GM21619 (cell line): ENCODE measurements at regions not wholly inside any gene's neighbourhood (a gene's known extent, or its start where the extent isn't known, plus 50 kb on each side); places are given as distances from the start of the nearest gene placed in this dataset.
"Not testable (repeated sequence)": the region's sequence is repeated elsewhere in the genome, so short reads cannot be mapped to it uniquely, and the experiment has no call there.

Experiments
- ATAC-seq: cut with Tn5 transposase; IDR thresholded peaks from one replicate; pipeline ENCODE4 v1.9.1; 2021; ENCODE audit not compliant: unreplicated experiment

DNA sequence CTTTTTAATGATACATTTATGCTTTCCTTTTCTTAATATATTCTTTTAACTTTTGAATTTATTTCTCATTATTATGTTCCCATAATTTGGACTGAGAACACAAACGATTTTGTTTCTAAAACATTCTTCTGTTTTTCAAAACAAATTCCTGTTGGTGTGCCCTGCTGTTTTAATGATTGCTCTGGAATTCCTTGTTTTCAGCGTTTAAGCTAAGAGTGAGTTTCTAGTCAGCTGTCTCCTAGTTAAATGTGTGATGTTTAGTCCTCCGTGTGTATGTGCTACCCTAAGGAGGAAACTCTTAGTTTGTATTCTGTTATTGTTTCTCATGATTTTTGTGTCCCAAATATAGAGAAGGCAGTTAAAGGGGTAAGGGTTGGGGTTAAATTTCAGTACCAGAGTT, 306.1 kb upstream of the RGS17 start:
- ATAC-seq, result no peak

DNA sequence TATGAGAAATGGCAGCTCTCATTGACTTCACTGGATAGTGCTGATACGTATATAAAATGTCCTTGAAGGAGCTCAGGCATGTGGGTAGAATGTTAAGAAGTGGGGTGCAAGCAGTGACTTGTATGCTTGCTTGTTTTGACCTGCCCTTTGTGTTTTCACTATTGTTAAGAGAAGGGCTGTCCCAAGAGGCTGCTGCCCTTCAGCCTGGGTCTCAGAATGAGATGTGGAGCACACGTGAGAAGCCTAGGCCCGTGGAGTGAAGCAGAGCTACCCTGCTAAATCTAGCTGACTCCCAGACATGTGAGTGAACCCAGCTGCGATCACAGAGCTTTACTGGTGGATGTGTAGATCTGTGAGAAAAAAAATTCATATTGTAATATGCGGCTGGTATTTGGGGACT, 305.3 kb upstream of the RGS17 start:
- no peak for ATAC-seq

DNA sequence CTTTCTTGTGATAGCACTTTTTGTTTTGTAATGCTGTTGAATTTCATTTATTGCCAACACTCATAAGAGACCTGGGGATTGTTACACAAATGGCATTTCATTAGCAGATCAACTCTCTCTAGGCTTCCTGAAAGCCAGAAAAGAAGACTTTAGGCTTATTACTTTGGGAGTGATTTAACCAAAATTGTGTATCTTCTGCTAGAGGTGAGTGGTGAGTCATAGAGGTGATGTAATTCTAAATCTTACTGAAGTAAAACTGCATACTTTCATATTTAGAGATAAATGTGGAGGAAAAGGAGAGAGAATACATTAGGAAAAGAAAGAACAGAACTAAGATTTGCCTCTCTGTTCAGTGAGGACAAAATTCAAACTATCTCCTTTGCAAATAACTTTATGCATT, 304.7 kb upstream of the RGS17 start:
- ATAC-seq, result no peak

DNA sequence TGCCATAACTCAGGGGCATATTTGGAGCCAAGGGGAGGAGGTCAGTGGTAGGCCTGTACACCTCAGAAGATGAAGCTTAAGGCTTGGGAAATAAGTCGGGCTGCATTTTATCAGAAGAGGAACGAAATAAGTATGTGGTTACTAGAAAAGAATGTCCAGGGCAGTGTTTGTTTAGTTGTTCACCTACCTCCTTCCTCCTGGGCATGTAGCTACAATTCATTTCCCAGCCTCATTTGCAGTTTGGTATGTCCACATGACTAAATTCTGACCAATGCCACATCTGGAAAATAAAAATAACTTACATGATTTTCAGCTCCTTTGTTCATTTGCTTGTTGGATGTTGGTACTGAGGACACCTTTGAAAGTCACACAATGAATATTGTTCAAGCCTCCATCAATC, 294.5 kb upstream of the RGS17 start:
- ATAC-seq, result no peak

DNA sequence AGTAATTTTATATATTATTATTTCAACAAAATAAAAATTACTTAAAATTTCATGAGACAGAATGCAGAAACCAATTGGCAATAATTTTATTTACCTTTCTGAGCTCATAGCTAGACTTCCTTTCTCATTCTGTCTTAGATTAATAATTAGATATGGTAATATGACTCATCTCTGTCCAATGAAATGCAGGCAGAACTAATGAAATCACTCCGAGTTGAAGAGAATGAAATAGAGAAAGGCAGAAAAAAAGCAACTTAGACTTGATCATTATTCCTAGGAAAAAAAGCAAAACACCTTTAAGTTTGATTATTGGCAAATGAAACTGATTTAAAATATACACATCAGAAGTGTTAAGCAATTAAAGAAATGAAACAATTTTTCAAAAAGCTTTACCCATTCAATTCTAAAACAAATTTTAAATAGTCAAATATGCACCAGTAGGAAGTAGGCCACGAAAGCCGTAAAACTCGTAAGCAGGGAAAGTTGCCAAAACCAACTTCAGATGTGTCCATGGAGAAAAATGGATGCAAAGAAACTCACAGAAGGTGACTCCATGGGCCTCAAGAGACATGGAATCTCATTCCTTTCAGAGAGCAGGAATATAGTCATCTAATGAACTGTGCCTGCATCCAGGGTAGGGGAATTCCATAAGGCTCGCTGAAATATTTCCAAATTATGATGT, 293.8 kb upstream of the RGS17 start:
- no peak for ATAC-seq

DNA sequence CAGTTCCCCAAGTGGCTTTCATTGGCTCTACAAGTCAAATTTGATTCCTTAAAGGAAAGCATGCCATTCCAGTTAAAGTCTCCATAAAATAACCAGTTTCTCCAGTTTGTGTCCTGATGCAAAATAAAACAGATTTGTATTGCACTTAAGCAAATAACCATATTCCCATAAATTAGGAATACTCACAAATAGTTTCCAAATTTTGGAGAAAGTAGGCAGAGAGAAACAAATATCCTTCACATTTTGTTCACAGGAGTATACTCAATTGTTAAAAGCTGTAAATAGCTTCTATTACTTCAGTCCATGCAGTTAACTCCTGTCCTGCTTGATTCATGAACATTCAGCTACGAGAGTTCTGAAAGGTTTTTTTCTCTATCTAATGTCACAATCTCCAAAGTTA, 281.4 kb upstream of the RGS17 start:
- ATAC-seq, result no peak

DNA sequence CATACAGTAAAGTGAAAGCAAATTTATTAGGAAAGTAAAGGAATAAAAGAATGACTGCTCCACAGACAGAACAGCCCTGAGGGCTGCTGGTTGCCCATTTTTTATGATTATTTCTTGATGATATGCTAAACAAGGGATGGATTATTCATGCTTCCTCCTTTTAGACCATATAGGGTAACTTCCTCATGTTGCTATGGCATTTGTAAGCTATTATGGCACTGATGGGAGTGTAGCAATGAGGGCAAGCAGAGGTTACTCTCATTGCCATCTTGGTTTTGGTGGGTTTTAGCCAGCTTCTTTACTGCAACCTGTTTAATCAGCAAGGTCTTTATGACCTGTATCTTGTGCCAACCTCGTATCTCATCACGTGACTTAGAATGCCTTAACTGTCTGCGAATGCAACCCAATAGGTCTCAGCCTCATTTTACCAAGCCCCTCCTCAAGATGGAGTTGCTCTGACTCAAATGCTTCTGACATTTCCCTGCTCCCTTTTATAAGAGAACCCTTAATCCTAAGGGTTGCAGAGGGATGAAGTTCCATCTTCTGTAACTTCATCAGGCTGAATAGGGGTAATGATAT, 280.1 kb upstream of the RGS17 start:
- no peak for ATAC-seq

DNA sequence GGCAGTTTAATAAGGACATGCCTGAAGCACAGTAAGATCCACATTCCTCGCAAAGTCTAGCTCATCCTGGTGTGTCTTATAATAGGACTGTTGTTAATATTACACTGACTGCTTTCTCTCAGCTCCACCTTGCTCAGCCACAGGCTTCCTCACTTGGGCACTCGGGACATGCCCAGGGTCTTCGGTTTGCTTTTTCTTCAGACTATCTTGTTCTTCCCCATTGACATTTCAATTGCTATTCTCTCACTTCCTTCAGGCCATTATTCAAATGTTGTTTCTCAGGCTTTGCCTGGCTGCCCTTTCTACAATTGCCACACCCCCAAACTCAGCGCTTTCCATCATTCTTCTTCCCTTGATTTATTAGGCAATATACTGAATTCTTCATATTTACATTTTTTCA, 274.8 kb upstream of the RGS17 start:
- no peak for ATAC-seq

DNA sequence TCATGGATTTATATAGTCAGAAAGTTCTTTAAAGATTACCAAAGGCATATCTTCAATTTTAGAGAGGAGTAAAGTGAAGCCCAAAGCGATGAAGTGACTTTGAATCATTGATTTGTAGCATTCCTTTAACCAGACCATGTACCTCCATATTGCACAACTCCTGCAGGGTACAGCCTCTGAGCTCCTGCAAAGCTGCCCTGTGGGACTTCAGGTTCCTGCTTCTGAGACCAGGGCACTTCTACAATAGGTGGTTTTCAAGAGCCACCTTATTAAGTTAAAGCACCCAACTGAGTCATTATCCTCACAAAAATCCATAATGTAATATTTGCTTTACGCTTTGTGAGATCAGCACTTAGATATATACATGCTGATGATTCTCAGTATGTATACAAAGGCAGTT, 270.7 kb upstream of the RGS17 start:
- ATAC-seq, result no peak

DNA sequence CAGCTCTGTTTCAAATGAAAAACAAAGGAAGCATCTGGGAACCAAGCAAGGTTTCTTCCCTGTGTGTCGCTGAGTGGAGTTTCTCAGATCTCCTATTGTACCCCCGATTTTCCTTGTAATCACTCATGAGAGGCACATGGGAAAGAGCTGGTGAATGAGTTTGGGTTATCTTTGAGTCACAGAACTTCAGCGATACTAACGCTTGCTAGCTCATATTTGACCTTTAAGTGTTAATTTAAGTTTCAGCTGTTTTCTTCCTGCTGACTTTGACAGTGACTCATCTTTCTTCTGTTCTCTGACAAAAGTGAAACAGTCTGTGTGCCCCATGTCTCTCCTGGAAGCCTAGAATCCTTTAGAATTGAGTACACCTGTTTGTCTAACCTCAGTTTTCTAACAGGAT, 261.1 kb upstream of the RGS17 start:
- ATAC-seq, result no peak

DNA sequence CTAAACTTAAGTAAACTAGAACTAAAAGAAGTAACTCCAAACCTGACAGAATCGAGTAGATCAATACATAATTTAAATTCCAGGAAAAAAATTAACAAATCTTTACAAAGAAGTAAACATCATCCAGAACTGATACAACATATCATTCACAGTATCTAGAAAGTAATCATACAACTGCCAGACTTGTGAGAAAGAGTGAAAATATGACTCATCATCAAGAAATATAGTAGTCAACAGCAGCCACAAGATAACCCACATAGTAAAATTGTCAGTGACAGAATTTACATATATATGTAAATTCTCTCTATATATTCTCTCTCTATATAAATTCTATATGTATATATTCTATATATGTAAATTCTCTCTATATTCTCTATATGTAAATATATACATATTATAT, 242.8 kb upstream of the RGS17 start:
- no peak for ATAC-seq

DNA sequence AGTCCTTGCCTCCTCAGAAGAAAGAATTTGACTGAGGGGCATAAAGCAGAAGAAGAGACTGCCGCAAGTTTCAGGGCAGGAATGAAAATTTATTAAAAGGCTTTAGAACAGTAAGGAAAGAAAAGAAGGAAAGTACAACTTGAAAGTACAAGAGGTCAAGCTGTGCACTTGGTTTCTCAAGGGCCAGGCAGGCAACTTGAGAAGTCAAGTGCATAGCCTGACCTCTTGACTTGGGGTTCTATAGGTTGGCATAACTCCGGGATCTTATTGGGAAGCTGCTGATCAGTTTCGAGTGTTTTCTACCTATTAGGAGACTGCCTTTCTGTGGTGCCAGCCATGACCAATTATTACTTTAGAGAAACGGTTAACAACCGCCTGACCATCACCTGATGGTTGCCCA, 237.0 kb upstream of the RGS17 start:
- no peak for ATAC-seq

DNA sequence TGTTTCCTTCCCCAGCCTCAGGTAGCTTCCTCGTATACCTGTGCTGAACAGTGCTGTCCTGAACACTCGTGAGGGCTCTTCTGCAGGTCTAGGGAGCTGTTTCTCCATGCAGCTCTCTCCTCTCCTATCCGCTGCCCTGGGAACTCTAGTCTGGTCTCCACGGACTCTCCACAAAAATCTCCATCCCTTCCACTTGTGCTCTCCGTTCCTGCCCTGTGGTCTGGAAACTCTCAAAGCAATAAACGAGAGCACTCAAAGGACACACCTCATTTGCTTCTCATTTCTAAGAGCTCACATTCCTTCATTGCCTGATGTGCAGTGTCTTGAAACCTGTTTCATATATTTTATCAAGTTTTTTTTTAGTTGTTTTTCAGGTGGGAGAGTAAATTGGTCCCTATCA, 235.9 kb upstream of the RGS17 start:
- ATAC-seq, result no peak

DNA sequence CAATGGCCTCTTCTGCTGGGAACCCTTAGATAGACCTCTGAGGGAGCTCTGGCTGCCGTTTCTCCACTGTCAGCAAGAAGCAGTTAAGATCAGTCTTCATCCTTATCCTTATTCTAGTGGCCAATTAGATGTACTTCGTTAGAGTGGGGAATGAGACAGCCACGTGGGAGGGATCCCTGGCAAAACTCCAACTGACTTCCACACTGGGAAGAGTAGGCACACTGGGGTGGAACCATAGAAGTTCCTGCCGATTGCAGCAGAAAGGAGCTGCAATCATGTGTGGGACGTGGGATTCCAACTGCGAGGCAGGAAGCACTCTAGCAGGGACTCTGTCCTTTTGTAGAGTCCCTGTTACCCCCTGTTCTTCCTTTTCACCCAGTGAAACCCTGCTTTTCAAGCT, 226.3 kb upstream of the RGS17 start:
- no peak for ATAC-seq

DNA sequence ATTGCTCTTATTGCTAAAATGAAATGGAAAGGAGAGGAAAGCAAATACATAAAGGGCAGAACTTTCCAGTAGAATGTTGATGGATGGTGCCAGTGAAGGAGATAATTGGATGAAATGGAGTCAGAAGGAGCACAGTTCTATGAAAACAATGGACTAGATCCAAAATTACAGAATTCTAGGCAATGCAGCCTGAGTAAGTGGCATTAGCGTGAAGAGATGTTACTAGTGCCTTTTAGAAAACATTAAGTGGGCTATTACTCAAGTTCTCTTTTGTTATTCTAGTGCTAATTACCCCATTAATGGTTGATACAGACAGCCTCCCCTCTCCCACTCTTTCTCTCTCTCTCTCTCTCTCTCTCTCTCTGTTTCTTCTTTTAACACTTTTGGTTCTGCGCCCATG, 209.5 kb upstream of the RGS17 start:
- no peak for ATAC-seq

DNA sequence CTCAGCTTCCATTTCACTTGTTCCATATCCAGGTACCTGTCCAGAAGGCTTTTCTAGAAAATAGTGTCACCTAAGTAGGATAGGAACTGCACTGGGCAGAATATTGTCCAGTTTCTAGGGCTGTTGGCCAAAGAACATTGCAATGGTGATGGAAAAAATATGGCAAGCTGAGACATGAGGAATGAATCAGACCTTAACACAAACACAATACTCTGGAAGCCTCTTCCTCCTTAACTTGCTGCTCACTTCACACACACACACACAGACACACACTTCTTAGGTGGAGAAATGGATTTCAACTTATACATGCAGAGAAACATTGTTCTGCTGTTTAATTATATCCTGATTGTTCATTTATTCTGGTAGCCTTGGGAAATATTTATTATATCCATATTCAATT, 203.0 kb upstream of the RGS17 start:
- ATAC-seq, result no peak

DNA sequence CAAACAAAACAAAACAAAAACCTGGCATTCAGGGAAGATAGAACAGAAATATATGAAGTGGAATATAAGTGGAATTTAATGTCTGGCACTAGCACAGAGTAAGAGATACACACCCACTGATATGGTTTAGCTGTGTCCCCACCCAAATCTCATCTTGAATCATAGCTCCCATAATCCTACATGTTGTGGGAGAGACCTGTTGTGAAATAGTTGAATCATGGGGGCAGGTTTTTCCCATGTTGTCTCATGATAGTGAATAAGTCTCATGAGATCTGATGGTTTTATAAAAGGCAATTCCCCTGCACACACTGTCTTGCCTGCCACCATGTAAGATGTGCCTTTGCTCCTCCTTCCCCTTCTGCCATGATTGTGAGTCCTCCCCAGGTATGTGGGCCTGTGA, 200.1 kb upstream of the RGS17 start:
- ATAC-seq, result not testable (repeated sequence)

DNA sequence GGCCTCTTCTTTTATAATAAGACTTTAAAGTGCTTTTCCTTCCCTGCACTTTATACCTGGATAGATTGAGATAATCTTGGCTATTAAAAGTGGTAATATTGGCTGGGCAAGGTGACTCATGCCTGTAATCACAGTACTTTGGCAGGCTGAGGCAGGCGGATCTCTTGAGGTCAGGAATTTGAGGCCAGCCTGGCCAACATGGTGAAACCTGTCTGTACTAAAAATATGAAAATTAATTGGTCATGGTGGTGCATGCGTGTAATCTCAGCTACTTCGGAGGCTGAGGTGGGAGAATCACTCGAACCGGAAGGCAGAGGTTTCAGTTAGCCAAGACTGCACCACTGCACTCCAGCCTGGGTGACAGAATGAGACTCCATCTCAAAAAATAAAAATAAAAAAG, 197.1 kb upstream of the RGS17 start:
- no peak for ATAC-seq

DNA sequence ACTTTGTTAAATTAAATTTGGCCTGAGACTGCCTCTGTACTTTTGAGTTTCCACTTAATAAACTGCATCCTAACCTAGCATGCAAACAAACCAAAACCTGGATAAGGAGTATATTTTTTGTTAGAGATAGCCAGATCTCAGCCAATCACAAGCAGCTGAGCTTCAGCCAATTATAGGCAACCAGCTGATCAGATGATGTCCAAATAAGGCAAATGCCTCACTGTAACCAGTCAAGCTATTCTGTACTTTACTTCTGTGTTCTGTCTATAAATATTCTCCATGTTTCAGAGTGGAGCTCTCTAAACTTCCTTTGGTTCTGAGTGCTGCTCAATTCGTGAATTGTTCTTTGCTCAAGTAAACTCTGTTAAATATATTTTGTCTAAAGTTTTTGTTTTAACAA, 194.6 kb upstream of the RGS17 start:
- ATAC-seq, result no peak

DNA sequence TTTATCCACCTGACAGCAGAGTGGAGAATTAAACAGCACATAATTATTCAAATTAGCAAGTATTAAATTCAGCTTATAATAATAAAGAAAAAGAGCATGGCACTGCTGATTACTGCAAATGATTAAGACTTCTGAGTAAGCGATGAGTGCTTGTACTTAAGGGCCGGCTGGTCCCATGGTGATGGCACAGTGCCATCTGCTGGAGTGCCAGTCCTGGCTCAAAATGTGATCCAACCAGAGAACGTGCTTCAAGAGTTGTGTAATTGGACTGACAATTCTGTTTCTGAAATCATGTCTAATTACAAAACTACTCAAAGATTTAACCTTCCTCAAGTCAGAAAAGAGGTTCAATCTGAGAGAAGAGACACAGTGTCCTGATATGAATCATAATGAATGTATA, 181.6 kb upstream of the RGS17 start:
- ATAC-seq, result peak; percentile 73

DNA sequence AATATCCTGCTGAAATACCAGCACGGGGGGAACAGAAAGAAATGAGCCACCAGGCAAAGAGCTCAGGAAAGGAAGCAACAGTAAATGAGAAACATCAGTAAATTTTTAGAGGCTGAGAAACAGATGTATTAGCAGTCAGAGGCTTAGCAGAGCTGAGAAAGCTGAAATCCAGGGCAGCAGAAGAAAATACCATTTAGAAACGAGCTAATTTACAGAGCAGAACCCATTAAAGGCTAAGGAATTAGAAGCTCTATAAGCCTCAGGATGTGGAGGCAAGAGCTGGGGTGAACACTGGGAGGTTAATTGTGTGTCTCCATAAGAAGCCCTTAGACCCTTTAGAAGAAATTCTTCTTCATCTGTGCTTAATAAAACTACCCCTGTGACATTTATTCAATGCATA, 178.6 kb upstream of the RGS17 start:
- no peak for ATAC-seq

DNA sequence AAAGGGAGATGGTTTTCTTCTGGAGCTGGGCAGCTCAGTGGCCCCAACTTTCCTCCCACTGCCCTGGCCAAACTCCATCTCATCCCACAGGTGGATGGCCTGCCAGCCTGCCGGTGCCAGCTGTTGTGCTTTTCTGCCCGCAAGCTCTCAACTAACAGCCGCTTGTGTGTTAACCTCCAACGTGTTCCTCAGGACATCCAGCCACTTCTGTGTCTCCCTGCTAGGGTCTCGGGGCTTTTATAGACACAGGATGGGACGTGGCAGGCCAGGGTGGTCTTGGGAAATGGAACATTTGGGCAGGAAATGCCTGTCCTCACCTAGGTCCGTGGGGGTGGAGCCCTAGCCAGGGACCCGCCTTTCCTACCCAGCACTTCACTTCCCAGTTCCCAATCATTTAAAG, 171.1 kb upstream of the RGS17 start:
- no peak for ATAC-seq

DNA sequence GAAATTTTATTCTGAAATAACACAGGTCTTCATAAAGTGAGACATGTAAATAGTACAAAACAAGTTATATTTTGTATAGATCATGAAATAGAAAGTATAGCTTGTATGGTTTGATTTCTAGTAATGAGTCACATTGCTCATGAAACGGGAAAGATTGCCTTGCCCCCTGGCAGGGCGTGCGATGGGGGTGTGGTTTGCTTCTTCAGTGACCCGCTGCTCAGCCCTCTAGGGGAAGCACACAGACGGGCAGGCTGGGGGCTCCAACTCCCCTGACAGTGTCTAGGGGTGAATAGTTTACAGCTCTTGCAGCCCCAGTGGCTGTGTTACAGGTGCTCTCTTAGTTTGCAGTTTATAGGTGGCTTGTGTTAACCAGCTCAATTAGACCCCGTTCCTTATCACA, 170.5 kb upstream of the RGS17 start:
- ATAC-seq, result no peak
